IMR-90 (cell line): ENCODE measurements at regions not wholly inside any gene's neighbourhood (a gene's known extent, or its start where the extent isn't known, plus 50 kb on each side); places are given as distances from the start of the nearest gene placed in this dataset.

Experiments used
- ATAC-seq: fragments of 200-7000 bp; cut with Tn5 transposase; 2 replicates; pipeline ENCODE4 v1.9.1; 2020; ENCODE audit warnings: low read depth, mild to moderate bottlenecking, moderate library complexity
- BruUV-seq: library from RNA; stranded (reverse); fragments of 400-500 nt; replicated peaks from 2 replicates; lab custom pipeline; 2021; lab: Mats Ljungman, UMichigan
- CTCF ChIA-PET: fragments of 300-600 bp; formaldehyde crosslinking; extraction: SDS; loops from one replicate; lab custom pipeline; 2021; ENCODE audit warnings: antibody characterized with exemption; lab: Yijun Ruan, JAX
- POLR2A ChIA-PET: fragments of 300-600 bp; sonication (Branson Sonifier 250); formaldehyde crosslinking; loops from one replicate; lab custom pipeline; 2022; ENCODE audit warnings: antibody characterized with exemption; ENCODE audit not compliant: unreplicated experiment; lab: Charles Lee
- DNase-seq: peaks from one replicate; pipeline ENCODE4 v3.0.0; 2013
- H2AFZ ChIP-seq: replicated peaks from 2 replicates; pipeline ENCODE3; 2013; ENCODE audit warnings: low read length, mild to moderate bottlenecking; ENCODE audit not compliant: poor library complexity
- H2AK5ac ChIP-seq: 2 replicates; pipeline ENCODE4 v1.6.1; 2013; ENCODE audit warnings: low read depth, low read length, inconsistent platforms
- H2AK9ac ChIP-seq: replicated peaks from 2 replicates; pipeline ENCODE3; 2013; ENCODE audit warnings: mild to moderate bottlenecking, low read depth, low read length, moderate library complexity; ENCODE audit not compliant: poor library complexity
- H2BK120ac ChIP-seq: 2 replicates; pipeline ENCODE4 v1.6.1; 2013; ENCODE audit warnings: low read depth, low read length, inconsistent platforms
- H2BK15ac ChIP-seq: 3 replicates; pipeline ENCODE4 v1.6.1; 2013; ENCODE audit warnings: low read depth, low read length, inconsistent platforms
- H2BK20ac ChIP-seq: 2 replicates; pipeline ENCODE4 v1.6.1; 2013; ENCODE audit warnings: low read depth, mild to moderate bottlenecking, inconsistent platforms, low read length, moderate library complexity
- H2BK5ac ChIP-seq: 2 replicates; pipeline ENCODE4 v1.6.1; 2013; ENCODE audit warnings: mild to moderate bottlenecking, low read depth, low read length, inconsistent platforms; ENCODE audit not compliant: poor library complexity, severe bottlenecking
- H3K14ac ChIP-seq: replicated peaks from 2 replicates; pipeline ENCODE4 v1.6.1; 2013; ENCODE audit warnings: low read depth, low read length, inconsistent platforms
- H3K18ac ChIP-seq: 2 replicates; pipeline ENCODE4 v1.6.1; 2013; ENCODE audit warnings: low read depth, low read length, control low read depth
- H3K23ac ChIP-seq: 2 replicates; pipeline ENCODE4 v1.6.1; 2013; ENCODE audit warnings: low read depth, low read length, inconsistent platforms
- H3K27ac ChIP-seq: 2 replicates; pipeline ENCODE4 v1.5.1; 2013; ENCODE audit warnings: mild to moderate bottlenecking, control low read depth, low read length; ENCODE audit not compliant: insufficient read depth
- H3K27me3 ChIP-seq: 2 replicates; pipeline ENCODE4 v1.6.1; 2013; ENCODE audit warnings: low read length; ENCODE audit not compliant: control insufficient read depth, insufficient read depth
- H3K36me3 ChIP-seq: 2 replicates; pipeline ENCODE4 v1.6.1; 2013; ENCODE audit warnings: low read length, mixed read lengths; ENCODE audit not compliant: control insufficient read depth, insufficient read depth
- H3K4ac ChIP-seq: 2 replicates; pipeline ENCODE4 v1.6.1; 2013; ENCODE audit warnings: low read depth, low read length, inconsistent platforms
- H3K4me1 ChIP-seq: 2 replicates; pipeline ENCODE4 v1.6.1; 2013; ENCODE audit warnings: low read length, mixed read lengths; ENCODE audit not compliant: control insufficient read depth, insufficient read depth
- H3K4me2 ChIP-seq: 2 replicates; pipeline ENCODE4 v1.6.1; 2013; ENCODE audit warnings: low read depth, mild to moderate bottlenecking, control low read depth, low read length, moderate library complexity
- H3K4me3 ChIP-seq: 2 replicates; pipeline ENCODE4 v1.5.1; 2013; ENCODE audit warnings: low read depth, mild to moderate bottlenecking, control low read depth, low read length, moderate library complexity; ENCODE audit not compliant: insufficient read depth
- H3K56ac ChIP-seq: 2 replicates; pipeline ENCODE4 v1.6.1; 2013; ENCODE audit warnings: low read length, inconsistent platforms; ENCODE audit not compliant: insufficient read depth; ENCODE audit errors: extremely low read depth
- H3K79me1 ChIP-seq, 2 experiments: 2 replicates each; pipeline ENCODE4 v1.6.1; 2013; ENCODE audit warnings: low read length in 2 of 2, inconsistent platforms in 1 of 2, low read depth in 1 of 2
- H3K9ac ChIP-seq: 2 replicates; pipeline ENCODE4 v1.6.1; 2013; ENCODE audit warnings: low read depth, low read length, control low read depth
- H3K9me1 ChIP-seq: 2 replicates; pipeline ENCODE4 v1.6.1; 2013; ENCODE audit warnings: low read length, inconsistent platforms; ENCODE audit not compliant: insufficient read depth
- H3K9me3 ChIP-seq: 2 replicates; pipeline ENCODE4 v1.6.1; 2013; ENCODE audit warnings: low read length; ENCODE audit not compliant: control insufficient read depth, insufficient read depth
- H4K20me1 ChIP-seq: 2 replicates; pipeline ENCODE4 v1.6.1; 2013; ENCODE audit warnings: low read length, inconsistent platforms; ENCODE audit not compliant: insufficient read depth
- H4K5ac ChIP-seq: 2 replicates; pipeline ENCODE4 v1.6.1; 2013; ENCODE audit warnings: mild to moderate bottlenecking, low read depth, low read length, control low read depth
- H4K8ac ChIP-seq, 2 experiments: 2 replicates each; pipeline ENCODE4 v1.6.1; 2013; ENCODE audit warnings: low read depth in 2 of 2, low read length in 2 of 2, control low read depth in 1 of 2, inconsistent platforms in 1 of 2
- H4K91ac ChIP-seq: 2 replicates; pipeline ENCODE4 v1.6.1; 2013; ENCODE audit warnings: low read depth, low read length, inconsistent platforms; ENCODE audit not compliant: insufficient read depth
- BHLHE40 ChIP-seq: fragments of 150-350 bp; IDR thresholded peaks from 2 replicates; pipeline ENCODE4 v1.6.1; 2016; ENCODE audit warnings: mild to moderate bottlenecking, low read depth, low read length
- CEBPB ChIP-seq: IDR thresholded peaks from 2 replicates; pipeline ENCODE4 v1.6.1; 2012; ENCODE audit warnings: low read depth, low read length, improper control_type of control experiment
- CHD1 ChIP-seq: IDR thresholded peaks from 2 replicates; pipeline ENCODE4 v1.6.1; 2012; ENCODE audit warnings: low read depth, low read length, improper control_type of control experiment
- FOS ChIP-seq: fragments of 150-350 bp; IDR thresholded peaks from 2 replicates; pipeline ENCODE4 v1.6.1; 2016; ENCODE audit warnings: low read depth, low read length
- MAFK ChIP-seq: IDR thresholded peaks from 2 replicates; pipeline ENCODE4 v1.6.1; 2012; ENCODE audit warnings: low read depth, low read length, improper control_type of control experiment
- MAZ ChIP-seq: IDR thresholded peaks from 2 replicates; pipeline ENCODE4 v1.6.1; 2012; ENCODE audit warnings: low read depth, mild to moderate bottlenecking, low read length, improper control_type of control experiment, moderate library complexity, borderline replicate concordance
- MXI1 ChIP-seq: IDR thresholded peaks from 2 replicates; pipeline ENCODE4 v1.6.1; 2012; ENCODE audit warnings: low read depth, mild to moderate bottlenecking, low read length, moderate library complexity, borderline replicate concordance
- NFE2L2 ChIP-seq: fragments of 150-350 bp; IDR thresholded peaks from 2 replicates; pipeline ENCODE4 v1.6.1; 2016; ENCODE audit warnings: low read depth, mild to moderate bottlenecking, low read length
- POLR2A ChIP-seq: IDR thresholded peaks from 2 replicates; pipeline ENCODE4 v1.6.1; 2012; ENCODE audit warnings: mild to moderate bottlenecking, low read depth, low read length
- RAD21 ChIP-seq: IDR thresholded peaks from 2 replicates; pipeline ENCODE4 v1.6.1; 2012; ENCODE audit warnings: low read length, improper control_type of control experiment
- RCOR1 ChIP-seq: IDR thresholded peaks from 2 replicates; pipeline ENCODE4 v1.6.1; 2012; ENCODE audit warnings: mild to moderate bottlenecking, low read length, improper control_type of control experiment; ENCODE audit not compliant: insufficient replicate concordance
- RFX5 ChIP-seq: IDR thresholded peaks from 2 replicates; pipeline ENCODE4 v1.8.0; 2012; ENCODE audit warnings: low read depth, mild to moderate bottlenecking, low read length, moderate library complexity
- SMC3 ChIP-seq: fragments of 150-350 bp; IDR thresholded peaks from 2 replicates; pipeline ENCODE4 v1.6.1; 2016; ENCODE audit warnings: low read depth, mild to moderate bottlenecking, antibody characterized with exemption, low read length, moderate library complexity
- WGBS, 2 experiments: methylation state at CpG; one replicate each; pipeline versions ENCODE4 v1.1.5 to v1.1.7; 2013; ENCODE audit warnings: missing lambda C conversion rate in 2 of 2; ENCODE audit not compliant: insufficient read length in 1 of 2; ENCODE audit errors: extremely low coverage in 2 of 2; 5-methylcytosine and 5-hydroxymethylcytosine counted together
- dilution Hi-C: fragments of 300-500 bp; cut with HindIII; formaldehyde crosslinking; loops from one replicate; pipeline ENCODE4 v1.14.3; 2018; ENCODE audit warnings: low sequenced_read_pairs; ENCODE audit not compliant: unreplicated experiment
- in situ Hi-C: fragments of 300-500 bp; cut with MboI; formaldehyde crosslinking; loops from 3 replicates; pipeline ENCODE4 v1.14.3; 2019; ENCODE audit warnings: low sequenced_read_pairs, inconsistent platforms, mixed read lengths
- intact Hi-C: fragments of 100-400 bp; cut with micrococcal nuclease; formaldehyde crosslinking; loops from 2 replicates; pipeline ENCODE4 v1.10.0; 2022
- TF ChIP-seq, protein P1 (sequence below): conservative IDR thresholded peaks from 2 replicates; pipeline ENCODE4 v1.5.1; 2012; ENCODE audit warnings: mild to moderate bottlenecking, low read depth, low read length, improper control_type of control experiment
- TF ChIP-seq, protein P2 (sequence below): fragments of 150-350 bp; IDR thresholded peaks from 2 replicates; pipeline ENCODE4 v1.6.1; 2016; ENCODE audit warnings: low read depth, mild to moderate bottlenecking, low read length, moderate library complexity, borderline replicate concordance
- TF ChIP-seq, protein P3 (sequence below): fragments of 150-350 bp; IDR thresholded peaks from 2 replicates; pipeline ENCODE4 v1.6.1; 2017; ENCODE audit warnings: mild to moderate bottlenecking, antibody characterized with exemption, low read length, low read depth

DNA sequence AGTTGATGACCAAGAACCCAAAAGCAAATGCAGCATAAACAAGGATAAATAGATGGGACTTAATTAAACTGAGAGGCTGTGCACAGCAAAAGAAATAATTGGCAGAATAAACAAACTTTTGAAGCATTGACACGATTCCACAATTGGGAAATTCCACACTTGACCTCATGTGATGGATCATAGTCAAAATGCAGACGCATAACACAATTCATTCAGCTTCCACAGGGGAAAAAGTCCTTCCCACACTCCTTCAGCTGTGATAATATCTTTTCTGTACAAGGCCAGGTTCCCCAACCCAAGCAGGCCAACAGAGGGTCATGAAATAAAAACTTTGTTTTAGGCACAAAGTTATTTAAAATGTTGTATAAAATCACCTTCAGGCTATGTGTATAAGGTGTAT lies 66.6 kb upstream of the SLIT2 start:
- Histone ChIP-seq H4K8ac (no peak overlapping the region), H3K36me3 (no peaks in the 10 kb centered on the region), H3K18ac (no peak overlapping the region), H2BK5ac (no peak overlapping the region), H4K20me1 (no peaks in the 10 kb centered on the region), H2BK20ac (no peak overlapping the region), H3K23ac (no peak overlapping the region), H3K27ac (no peak overlapping the region), H3K9ac (no peak overlapping the region), H3K4me2 (no peak overlapping the region), H2AFZ (no peak overlapping the region), H2AK5ac (no peak overlapping the region), H3K9me1 (no peaks in the 10 kb centered on the region), H2AK9ac (no peak overlapping the region), H3K56ac (no peak overlapping the region), H3K4me1 (no peaks in the 10 kb centered on the region), H3K27me3 (no peaks in the 10 kb centered on the region), H2BK120ac (no peak overlapping the region), H3K14ac (no peak overlapping the region), H3K4me3 (no peak overlapping the region), H2BK15ac (no peak overlapping the region), H4K5ac (no peak overlapping the region), H3K4ac (no peak overlapping the region), H3K79me1 (no peaks in the 10 kb centered on the region), H3K9me3 (no peaks in the 10 kb centered on the region), H4K91ac (no peak overlapping the region)
- in situ Hi-C loops: no loop called here
- no TSS peak for BruUV-seq
- ATAC-seq: no peak
- intact Hi-C loops: no loop called here
- dilution Hi-C loops: no loop called here
- 0% methylated on average over 1 of the region's 2 CpGs; no CpG with 5 or more reads in 1 of the 2 experiments for WGBS, 2 experiments
- TF ChIP-seq MXI1: no peak
- no peak for TF ChIP-seq RFX5
- no peak for TF ChIP-seq CEBPB
- TF ChIP-seq BHLHE40: no peak
- TF ChIP-seq, protein P1, sequence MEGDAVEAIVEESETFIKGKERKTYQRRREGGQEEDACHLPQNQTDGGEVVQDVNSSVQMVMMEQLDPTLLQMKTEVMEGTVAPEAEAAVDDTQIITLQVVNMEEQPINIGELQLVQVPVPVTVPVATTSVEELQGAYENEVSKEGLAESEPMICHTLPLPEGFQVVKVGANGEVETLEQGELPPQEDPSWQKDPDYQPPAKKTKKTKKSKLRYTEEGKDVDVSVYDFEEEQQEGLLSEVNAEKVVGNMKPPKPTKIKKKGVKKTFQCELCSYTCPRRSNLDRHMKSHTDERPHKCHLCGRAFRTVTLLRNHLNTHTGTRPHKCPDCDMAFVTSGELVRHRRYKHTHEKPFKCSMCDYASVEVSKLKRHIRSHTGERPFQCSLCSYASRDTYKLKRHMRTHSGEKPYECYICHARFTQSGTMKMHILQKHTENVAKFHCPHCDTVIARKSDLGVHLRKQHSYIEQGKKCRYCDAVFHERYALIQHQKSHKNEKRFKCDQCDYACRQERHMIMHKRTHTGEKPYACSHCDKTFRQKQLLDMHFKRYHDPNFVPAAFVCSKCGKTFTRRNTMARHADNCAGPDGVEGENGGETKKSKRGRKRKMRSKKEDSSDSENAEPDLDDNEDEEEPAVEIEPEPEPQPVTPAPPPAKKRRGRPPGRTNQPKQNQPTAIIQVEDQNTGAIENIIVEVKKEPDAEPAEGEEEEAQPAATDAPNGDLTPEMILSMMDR: no peak
- TF ChIP-seq NFE2L2: no peak
- TF ChIP-seq MAZ: no peak
- TF ChIP-seq RCOR1: no peak
- TF ChIP-seq FOS: no peak
- TF ChIP-seq, protein P2, sequence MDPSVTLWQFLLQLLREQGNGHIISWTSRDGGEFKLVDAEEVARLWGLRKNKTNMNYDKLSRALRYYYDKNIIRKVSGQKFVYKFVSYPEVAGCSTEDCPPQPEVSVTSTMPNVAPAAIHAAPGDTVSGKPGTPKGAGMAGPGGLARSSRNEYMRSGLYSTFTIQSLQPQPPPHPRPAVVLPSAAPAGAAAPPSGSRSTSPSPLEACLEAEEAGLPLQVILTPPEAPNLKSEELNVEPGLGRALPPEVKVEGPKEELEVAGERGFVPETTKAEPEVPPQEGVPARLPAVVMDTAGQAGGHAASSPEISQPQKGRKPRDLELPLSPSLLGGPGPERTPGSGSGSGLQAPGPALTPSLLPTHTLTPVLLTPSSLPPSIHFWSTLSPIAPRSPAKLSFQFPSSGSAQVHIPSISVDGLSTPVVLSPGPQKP: no peak
- no peak for TF ChIP-seq RAD21
- no peak for TF ChIP-seq CHD1
- no peak for TF ChIP-seq MAFK
- TF ChIP-seq, protein P3, sequence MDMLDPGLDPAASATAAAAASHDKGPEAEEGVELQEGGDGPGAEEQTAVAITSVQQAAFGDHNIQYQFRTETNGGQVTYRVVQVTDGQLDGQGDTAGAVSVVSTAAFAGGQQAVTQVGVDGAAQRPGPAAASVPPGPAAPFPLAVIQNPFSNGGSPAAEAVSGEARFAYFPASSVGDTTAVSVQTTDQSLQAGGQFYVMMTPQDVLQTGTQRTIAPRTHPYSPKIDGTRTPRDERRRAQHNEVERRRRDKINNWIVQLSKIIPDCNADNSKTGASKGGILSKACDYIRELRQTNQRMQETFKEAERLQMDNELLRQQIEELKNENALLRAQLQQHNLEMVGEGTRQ: no peak
- TF ChIP-seq POLR2A: no peak
- TF ChIP-seq SMC3: no peak
- ChIA-PET POLR2A (no interaction called here), CTCF (no interaction called here)
- DNase-seq: no peak
